Head of caudate nucleus (tissue), 42 donors: ENCODE measurements at regions not wholly inside any gene's neighbourhood (a gene's known extent, or its start where the extent isn't known, plus 50 kb on each side); places are given as distances from the start of the nearest gene placed in this dataset.
A peak's percentile ranks its signal among the peaks of the same experiment; 100 is the strongest.

Source experiments
- DNase-seq, 42 donors: peaks; one replicate each; pipeline versions ENCODE4 v3.0.0 to v3.0.0-alpha.2; 2020 to 2021; ENCODE audit warnings: mixed read lengths in 7 of 42
- intact Hi-C: fragments of 100-400 bp; cut with DNase I; formaldehyde crosslinking; loops from one replicate; pipeline ENCODE4 v1.15.0; 2022

- peak in 30 of 42 donors; percentile 14 to 68 (median 42) for DNase-seq
- intact Hi-C loops = no loop called here
Observed at GRCh38 chr20:24379484-24379927, 89.9 kb upstream of the SYNDIG1 start.

DNA sequence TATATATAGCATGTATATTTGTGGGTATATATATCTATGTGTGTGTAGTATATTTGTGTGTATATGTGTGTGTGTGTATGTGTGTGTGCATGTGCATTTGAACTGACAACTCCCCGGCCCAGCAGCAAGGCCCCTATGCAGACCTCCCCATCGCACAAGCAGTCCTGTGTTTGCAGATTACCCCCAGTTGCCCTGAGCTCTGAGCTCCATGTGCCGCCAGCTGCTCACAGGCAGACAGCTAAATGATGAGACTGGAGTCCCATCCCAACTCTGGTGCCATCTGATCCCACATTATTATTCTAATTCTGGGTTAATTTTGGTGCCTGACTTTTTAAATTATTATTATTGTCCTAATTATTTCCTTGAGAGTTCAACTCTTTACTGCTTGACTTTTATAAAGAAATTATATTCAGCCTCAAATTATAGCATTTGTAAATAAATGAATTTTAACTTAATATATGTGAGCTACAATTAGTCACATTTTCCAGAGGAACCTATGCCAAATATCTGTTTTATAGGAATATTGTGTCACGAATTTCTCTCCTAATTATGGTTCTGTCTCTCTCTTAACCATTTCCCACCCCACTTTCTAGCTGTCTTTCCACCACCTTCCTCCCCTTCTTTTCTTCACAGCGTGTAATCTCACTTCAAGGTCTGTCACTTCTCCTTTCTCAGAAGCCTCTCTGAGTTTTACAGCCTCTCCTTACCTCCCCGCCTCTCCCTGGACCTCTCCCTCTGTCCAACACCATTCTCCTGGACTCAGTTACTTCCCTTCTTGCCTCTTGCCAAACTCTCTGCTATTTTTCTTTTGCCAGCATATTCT lies 90.6 kb upstream of the SYNDIG1 start:
- DNase-seq = no peak
- intact Hi-C loops = no loop called here

DNA sequence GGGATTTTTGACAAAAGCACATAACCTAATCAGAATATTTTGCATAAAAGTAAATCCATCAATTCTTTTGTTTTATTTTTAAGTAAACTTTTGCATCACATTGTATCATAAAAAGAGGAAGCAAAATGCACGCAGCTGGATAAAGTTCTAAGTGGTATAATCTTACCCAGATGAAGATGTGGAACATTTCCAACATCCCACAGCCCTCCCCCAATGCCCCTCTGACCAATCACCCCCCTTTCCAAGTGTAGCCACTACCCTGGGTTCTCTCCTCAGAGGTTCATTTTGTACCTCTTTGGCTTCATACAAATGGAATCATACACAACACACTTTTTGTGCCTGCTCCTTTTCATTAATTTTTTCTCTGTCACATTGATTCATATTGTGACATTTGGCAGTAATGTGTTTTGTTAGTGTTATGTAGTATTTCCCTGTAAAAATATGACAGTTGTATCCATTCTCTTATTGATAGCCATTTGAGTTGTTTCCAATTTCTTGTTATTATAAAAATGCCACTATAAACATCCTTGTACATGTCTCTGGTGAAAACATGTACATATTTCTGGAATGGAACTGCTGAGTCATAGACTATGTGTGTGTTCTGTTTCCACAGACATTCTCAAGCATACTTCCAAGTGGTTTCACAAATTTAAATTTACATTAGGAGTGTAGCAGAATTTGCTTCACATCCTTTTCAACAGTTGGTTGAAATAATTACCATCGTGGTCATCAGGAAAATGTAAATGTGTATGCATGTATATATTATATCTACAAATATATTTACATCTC lies 92.9 kb upstream of the SYNDIG1 start:
- DNase-seq = no peak
- intact Hi-C loops = no loop called here

DNA sequence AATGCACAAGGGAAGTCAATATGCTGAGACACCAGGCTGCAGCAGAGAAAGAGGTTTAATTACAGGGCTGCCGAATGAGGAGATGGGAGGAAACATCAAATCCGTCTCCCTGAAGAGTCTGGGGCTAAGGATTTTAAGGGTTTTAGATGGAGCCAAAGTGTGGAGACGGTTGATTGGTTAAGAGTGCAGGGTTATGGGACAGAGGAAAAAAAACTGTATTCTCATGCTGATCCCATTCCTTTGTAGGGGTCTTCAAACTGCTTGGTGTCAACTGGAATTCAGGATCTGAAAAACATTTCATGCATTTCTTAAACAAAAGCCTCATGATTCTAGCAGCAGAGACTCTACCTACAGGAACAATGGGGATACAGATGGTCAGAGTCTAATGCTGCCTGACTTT lies 96.1 kb upstream of the SYNDIG1 start:
- intact Hi-C loops = no loop called here
- no peak for DNase-seq

DNA sequence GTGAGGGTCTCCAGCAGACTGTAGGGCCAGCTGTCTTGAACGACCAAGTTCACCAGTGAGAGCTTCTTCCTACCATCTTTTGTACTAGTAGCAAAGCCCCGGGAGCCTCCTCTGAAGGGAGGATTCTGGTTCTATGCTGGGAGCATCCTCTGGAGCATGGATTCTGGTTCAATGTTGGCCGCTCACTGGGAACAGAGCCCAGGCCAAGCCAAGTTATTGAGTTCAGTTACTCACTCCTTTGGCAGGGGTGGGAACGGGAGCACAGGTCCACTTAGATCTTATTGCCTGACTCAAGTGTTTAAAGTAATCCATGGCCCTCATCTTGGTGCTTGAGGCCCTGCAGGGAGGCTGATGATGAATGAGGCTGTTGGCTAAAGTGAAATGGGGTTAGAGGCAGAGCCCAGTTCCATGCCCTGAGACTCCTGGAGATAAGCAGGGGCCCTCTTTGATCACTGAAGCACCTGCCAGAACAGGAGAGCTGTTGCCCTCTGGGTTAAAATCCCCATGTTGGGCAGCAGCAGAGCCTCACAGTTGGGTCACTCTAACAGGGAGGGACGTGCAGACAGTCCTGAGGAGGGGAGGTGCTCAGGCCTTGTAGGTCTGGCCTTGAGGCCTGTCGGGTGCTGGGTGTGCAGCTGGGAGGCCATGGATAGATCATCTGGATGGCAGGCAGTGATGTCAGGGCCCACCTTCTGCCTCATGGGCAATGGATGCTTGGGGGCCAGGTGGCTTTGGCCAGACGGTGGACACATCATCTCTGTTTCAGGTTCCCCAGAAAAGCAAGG lies 98.3 kb upstream of the SYNDIG1 start:
- intact Hi-C loops = no loop called here
- DNase-seq = no peak

GRCh38 chr20:24370249-24370648 lies 99.2 kb upstream of the SYNDIG1 start:
- DNase-seq = no peak
- intact Hi-C loops = no loop called here

- no peak for DNase-seq
- intact Hi-C loops = no loop called here
Observed at GRCh38 chr20:24368253-24368652, 101.2 kb upstream of the SYNDIG1 start.

GRCh38 chr20:24366336-24367004 lies 103.0 kb upstream of the SYNDIG1 start:
- intact Hi-C loops = no loop called here
- DNase-seq = peak in 17 of 42 donors; percentile 9 to 69 (median 32)

- no peak for DNase-seq
- intact Hi-C loops = no loop called here
Observed at GRCh38 chr20:24365670-24366069, 103.8 kb upstream of the SYNDIG1 start.

- DNase-seq = no peak
- intact Hi-C loops = no loop called here
Observed at GRCh38 chr20:24364482-24364881, 104.9 kb upstream of the SYNDIG1 start.

- intact Hi-C loops = no loop called here
- DNase-seq = no peak
Observed at GRCh38 chr20:24363031-24363430, 106.4 kb upstream of the SYNDIG1 start.

DNA sequence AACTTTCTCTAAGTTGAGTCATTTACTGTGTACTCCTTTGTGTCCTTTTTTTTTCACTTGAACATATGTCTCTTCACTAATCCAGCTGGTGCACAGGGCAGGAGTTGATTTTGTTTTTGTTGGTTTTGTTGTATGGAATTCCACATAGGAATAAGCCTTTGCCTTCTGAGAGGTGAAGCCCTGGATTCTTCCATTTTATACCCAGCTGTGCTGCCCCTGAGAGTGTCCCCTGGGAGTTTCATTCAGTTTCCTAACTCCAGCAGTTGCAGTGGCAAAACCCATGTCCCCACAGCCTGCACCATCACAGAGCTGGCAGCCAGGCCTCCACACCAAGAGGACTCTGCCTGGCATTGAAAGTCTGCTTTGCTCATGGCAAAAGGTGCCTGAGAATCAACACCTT lies 107.3 kb upstream of the SYNDIG1 start:
- no peak for DNase-seq
- intact Hi-C loops = no loop called here

GRCh38 chr20:24361541-24361940 lies 107.9 kb upstream of the SYNDIG1 start:
- intact Hi-C loops = no loop called here
- no peak for DNase-seq

DNA sequence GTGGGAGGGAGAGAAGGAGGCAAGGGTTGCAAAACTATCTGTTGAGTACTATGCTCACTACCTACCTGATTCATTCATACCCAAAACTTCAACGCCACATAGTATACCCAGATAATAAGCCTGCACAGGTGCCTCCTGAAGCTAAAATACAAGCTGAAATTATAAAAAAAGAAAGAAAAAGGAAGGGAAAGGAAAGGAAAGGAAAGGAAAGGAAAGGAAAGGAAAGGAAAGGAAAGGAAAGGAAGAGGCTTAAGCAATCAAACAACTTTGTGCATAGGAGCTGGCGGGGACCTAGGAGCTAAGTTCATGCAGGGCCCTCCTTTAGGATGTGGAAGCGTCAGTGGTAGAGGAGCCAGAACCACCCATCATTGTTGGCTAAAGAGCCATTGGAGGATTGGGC lies 108.9 kb upstream of the SYNDIG1 start:
- intact Hi-C loops = no loop called here
- DNase-seq = no peak

DNA sequence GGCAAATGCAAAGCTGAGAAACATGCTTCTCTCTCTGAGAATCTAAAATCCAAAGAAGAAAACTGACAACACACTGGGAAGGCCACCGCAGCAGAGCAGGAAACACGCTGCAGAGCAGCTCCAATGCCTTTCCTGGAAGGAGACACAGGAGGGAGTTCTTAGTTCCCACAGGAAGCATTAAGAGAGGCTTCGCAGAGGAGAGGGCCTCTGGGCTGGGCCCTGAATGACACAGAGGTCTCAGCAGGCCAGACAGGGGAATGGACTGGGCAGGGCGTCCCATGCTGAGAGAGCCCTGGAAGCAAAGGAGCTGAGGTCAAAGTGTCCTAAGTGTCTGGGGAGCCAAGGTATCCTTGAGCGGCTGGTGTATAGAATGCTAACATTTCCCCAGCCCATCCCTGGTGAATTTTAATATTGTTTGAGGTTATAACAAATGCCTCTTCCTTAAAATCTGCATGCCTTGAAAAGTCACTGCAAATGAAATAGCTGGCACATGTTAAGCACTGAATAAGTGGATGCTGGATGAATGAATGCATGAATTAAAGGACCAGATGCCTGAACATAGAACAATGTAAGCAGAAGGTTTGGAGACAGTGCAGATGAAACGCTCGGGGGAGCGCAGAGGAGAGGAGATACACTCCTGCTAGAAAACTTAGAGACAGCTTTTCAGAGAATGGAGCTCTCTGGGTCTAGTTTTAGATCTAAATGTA lies 110.0 kb upstream of the SYNDIG1 start:
- intact Hi-C loops = loop anchor here (10.0 kb wide), 1 partner anchor 95 kb away; no protein-coding TSS in a partner anchor

DNA sequence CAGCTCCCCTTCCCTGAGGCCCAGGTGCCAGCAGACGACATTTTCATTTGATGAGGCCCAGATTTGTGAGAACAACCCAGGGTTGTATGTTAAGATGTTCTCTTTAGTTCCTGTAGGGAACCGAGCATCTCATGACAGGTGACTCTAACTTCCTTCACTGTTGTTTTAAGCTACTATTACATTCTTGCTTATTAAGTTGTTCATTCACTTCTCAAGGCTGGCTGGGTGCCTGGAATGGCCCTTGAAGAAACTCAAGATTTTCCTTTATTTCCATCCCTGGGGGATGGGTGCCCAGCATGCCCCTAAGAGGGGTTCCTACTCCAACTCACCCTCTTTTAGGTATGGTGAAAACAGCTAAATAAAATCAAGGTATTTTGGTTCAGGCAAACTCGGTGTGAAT lies 111.5 kb upstream of the SYNDIG1 start:
- intact Hi-C loops = loop anchor here (10.0 kb wide), 1 partner anchor 97 kb away; no protein-coding TSS in a partner anchor
- DNase-seq = no peak

More for the DNA sequence above, 110.0 kb upstream of the SYNDIG1 start:
- no peak for DNase-seq

DNA sequence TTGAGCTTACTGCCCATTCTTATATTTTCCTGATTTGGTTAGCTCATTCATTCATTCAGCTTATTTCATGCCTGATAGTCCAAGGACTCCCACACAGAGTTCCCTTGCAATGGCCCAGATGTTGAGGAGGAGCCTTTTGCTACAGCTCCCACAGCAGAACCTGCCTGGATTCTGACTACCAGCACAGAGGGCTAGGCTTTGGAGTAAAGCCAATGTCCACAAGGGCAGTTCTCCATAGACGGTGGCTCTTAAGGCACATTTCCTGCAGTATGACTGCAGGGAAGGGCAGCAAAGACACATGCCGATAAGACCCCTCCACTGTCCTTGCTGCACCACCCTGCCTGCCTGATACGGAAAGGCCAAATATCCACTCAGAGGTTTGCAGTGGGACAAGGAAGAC lies 112.3 kb upstream of the SYNDIG1 start:
- intact Hi-C loops = loop anchor here (10.0 kb wide), 1 partner anchor 98 kb away; no protein-coding TSS in a partner anchor
- DNase-seq = no peak

DNA sequence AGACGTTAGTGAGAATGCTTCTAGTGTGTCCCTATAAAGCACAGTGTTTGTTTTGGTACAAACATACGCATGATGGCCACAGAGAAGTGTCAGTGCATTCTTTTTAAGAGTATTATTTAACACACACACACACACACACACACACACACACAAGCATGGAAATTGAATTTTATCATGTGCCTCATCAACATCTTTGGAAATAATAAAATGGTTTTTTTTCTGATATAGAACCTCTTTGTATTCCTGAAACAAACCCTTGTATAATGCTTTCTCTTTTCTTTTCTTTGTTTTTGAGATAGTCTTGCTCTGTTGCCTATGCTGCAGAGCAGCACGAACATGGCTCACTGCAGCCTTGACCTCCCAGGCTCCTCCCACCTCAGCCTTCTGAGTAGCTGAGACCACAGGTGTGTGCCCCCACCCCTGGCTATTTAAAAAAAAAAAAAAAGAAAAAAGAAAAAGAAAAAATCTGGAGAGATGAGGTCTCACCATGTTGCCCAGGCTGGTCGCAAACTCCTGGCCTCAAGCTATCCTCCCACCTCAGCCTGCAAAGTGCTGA lies 116.2 kb upstream of the SYNDIG1 start:
- peak in 6 of 42 donors; percentile 22 to 46 (median 36) for DNase-seq
- intact Hi-C loops = loop anchor here (10.0 kb wide), 1 partner anchor 102 kb away; no protein-coding TSS in a partner anchor
